Right lobe of liver (tissue), 4 donors: ENCODE measurements at regions not wholly inside any gene's neighbourhood (a gene's known extent, or its start where the extent isn't known, plus 50 kb on each side); places are given as distances from the start of the nearest gene placed in this dataset.

Source experiments
- CTCF ChIP-seq, 4 donors: fragments of 200-600 bp in 3 of 4; fragments of 450-650 bp in 1 of 4; IDR thresholded peaks; one replicate each; pipeline versions ENCODE4 v1.5.1 to v1.8.0; 2016 to 2022; ENCODE audit warnings: antibody characterized with exemption in 4 of 4, mild to moderate bottlenecking in 2 of 4
- POLR2A ChIP-seq: fragments of 450-650 bp; IDR thresholded peaks from one replicate; pipeline ENCODE4 v1.6.1; 2017; ENCODE audit warnings: antibody characterized with exemption, mild to moderate bottlenecking
- donor health status: DM: no; HTN: no; CAD: no.
- donor health status: DM: no; HTN: no; CAD: no.
- donor health status: DM: no; HTN: yes; CAD: no.

DNA sequence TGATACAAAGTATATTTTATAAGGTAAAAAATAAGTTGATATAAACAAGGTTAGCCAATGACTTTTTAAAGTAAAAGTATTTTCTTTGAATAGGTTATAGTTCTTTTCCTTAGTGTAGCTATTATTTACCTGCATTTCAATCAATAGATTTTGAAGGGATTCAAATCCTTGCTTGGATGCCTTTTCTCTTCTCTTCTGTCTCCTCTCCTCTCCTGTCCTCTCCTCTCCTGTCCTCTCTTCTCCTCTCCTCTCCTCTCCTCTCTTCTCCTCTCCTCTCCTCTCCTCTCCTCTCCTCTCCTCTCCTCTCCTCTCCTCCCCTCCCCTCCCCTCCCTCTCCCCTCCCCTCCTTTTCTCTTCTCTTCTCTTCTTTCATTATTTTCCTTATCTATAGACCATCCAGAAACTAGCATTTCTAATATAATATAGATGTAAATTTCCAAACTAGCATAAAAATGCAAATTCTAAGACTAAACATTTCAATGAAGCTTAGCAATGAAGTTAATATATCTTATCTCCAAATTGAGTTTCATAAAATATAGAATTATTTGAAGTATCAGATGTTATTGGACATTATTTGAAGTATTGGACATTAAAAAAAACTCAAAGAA lies 60.5 kb upstream of the PRKCQ start:
- TF ChIP-seq CTCF (IDR thresholded peaks at IDR 0.05) (no peak), POLR2A (no peak)
